ENCODE measurements at regions not wholly inside any gene's neighbourhood (a gene's known extent, or its start where the extent isn't known, plus 50 kb on each side); places are given as distances from the start of the nearest gene placed in this dataset.

DNA sequence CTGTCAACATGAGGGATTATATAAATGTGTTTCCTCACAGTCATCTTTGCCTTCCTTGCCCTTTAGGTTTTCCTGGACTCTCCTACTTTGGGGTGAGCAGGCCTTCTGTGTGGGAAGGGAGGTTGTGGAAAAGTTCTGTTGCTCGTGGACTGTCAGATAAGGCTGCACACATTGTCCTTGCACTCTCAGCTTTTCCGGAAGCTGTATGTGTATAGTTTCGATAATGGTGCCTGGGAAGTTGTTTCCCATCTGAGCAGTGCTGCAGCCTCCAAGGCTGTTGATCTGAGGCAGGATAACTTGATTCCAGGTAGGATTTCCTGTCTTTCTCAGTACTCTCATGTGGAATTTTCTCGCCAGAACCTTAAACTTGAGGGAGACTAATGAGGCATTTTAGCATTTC is 297.8 kb upstream of the AZI2 start:
- DNase-seq (ENCODE audit: low read depth) = no peak

DNA sequence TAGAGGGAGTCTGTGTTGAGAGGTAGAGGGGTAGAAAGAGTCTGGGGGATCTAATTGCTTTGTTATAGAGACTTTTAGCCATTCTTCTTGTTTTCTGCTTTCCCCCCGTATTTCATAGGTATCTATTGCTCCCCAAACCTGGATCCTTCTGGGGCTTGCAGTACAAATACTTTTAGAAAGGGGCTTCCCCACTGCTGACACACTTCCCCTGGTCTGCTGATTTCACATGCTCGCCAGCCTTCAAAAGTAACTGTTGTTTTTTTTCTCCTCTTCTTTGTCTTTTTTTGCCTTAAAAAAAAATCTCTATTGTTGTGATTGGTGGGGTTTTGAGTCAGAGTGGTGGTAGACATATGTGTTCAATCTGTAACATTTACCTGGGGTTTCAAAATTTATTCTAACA is 300.6 kb upstream of the AZI2 start:
- no peak for DNase-seq (ENCODE audit: low read depth)

DNA sequence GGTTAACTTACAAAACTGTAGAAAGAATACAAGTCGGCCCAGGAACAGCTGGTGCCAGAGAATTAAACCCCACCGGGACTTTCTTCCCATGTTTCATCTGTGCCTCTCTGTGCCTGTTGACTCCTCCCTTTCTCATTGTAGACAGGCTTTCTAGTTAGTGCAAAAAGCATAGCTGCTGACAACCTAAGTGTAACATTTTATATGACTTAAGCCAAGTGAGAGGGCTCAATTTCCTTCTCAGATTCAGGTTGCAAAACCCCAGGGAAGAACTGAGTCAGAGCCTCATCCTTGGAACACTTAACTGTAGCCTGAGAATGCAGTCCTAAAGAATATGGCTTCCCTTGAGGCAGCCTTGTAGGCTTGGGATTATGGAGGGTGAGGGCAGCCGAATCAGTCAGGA is 302.5 kb upstream of the AZI2 start:
- no peak for DNase-seq (ENCODE audit: low read depth)

DNA sequence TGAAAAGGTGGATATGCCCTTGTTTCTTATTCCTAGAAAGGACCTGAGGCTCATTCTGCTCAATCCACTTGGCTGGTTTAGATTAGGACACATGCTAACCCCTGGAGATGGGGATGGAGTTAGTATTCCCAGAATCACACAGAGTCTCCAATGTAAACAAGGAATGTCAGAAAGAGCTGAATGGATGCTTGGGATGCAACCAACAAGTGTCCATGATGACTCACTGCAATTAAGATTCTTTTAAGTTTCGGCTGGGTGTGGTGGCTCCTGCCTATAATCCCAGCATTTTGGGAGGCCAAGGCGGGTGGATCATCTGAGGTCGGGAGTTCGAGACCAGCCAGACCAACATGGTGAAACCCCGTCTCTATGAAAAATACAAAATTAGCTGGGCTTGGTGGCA is 315.5 kb upstream of the AZI2 start:
- no peak for DNase-seq (ENCODE audit: low read depth)

DNA sequence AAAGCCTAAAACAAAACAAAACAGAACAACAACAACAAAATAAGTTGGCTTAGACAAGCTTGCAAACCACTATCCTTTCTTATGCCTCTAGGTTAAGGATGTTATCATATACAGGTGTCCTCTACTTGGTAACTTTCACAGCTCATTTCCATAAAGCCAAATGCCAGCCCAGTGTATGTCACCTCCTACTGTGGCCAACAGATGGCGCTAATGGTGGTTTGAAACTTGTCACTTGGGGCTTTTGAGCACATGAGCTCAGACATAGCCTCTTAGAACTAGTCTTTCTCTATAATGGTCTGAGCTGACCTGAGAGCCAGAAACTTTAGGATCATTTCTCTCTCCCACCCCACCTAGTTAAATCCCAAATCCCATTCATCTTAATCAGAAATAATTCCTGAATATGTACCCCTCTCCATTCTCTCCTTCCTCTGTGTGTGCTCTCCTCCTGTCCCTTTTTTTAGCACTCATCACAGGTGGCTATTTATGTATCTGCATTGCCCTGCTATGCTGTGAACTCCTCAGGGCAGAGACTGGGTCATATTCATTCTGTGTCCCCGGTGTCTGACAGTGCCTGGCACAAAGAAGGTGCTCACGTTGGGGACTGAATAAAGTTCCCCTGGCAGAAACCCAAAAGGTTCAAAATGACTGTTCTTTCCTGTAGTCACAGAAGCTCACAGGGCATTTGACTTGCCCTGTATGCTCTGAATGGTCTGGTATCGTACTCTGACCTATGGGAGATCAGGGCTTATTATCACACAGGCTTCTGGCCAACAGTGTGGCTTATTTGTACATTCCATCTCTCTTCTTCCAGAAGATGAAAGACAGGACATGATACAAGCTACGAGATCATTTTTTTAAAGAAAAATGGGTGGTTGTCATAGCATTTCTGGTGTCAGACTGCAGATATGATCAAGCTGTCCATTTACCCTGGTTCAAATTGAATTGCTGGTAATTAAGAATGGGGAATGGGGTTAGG is 319.3 kb upstream of the AZI2 start:
- no peak for DNase-seq (ENCODE audit: low read depth)

DNA sequence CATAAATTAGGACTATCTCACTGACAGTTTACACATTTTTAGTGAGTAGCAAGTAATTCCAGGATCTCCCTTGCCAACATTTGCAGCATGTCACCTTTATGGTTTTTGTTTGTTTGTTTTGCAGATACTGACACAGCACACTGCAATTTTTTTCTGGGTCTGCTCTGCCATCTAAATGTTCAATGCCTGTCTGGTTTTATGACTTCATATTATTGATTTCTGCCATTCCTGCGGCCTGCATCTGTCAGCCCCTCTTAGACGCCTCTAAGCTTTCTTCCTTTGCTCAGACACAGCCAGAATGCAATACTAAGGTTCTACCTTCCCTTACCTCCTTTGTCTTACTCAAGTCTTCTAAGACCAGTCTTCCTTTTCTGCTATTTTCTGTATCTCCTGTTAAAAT is 321.2 kb upstream of the AZI2 start:
- no peak for DNase-seq (ENCODE audit: low read depth)

DNA sequence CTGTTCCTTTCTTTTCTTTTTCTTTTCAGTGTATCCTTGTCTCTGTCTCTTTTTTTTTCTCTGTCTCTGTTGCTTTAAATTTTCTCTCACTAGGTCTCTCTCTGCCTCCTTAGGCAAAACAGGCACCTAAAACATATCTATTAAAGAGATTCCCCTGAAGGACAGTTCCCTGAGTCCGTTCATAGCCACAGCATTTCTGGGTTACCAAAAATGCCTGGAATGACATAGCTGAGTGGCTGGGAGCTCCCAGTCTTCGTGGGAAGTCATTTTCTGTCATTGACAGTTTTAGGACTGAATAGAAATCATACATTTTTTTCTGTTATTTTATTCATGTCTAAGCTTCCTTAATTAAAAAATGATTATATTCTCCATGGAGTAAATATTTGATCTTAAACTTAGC is 323.8 kb upstream of the AZI2 start:
- DNase-seq (ENCODE audit: low read depth) = no peak

DNA sequence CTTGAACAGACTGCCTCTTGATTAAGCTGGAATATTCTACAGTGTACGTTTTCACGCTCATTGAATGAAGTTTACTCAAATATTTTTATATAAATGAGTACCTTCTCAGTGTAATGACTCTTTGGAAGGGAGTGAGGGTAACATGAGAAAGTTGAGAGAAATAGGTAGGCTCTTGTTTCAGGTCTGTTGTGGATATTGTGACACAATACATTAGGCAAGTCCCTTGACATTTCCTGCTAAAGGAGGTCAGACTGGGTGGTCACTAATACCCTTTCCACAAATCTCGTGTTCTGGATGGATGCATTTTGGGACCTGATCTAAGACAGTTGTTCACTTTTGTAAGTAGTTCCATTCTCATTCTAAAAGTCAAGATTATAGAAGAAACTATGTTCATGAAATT is 324.8 kb upstream of the AZI2 start:
- no peak for DNase-seq (ENCODE audit: low read depth)

DNA sequence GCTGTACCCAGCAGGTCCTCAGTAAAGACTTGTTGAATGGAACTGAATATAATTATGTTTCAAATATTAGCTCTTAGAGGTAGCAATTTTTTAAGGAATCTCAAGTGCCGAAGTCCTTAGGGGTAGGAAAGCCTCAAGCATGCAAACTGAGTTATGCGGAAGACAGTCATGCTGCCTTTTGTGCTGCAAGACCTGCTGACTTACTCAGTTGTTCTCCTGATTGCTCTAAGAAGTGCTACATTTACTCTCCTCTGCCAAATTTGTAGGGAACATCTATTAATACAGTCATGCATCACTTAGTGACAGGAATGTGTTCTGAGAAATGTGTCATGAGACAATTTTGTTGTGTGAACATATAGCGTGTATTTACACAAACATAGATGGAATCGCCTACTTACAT is 325.6 kb upstream of the AZI2 start:
- DNase-seq (ENCODE audit: low read depth) = no peak

DNA sequence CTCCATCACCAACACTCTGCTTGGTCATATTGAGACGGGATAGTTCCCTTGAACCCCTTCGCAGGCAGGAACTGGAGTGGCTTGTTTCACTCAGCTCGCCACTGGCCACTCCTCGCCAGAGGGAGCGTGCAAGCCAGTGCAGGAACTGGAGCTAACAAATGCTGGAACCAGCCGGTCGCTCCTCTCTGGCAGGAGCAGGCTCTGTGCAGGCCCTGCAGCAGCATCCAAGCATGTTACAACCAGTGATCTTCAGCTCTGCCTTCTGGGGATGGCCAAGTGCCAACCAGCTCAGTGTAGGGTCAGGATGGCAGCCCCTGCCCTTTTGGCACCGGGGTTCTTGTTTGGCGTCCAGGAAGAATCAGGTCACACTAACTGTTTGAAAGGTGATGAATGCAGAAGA is 329.0 kb upstream of the AZI2 start:
- no peak for DNase-seq (ENCODE audit: low read depth)

DNA sequence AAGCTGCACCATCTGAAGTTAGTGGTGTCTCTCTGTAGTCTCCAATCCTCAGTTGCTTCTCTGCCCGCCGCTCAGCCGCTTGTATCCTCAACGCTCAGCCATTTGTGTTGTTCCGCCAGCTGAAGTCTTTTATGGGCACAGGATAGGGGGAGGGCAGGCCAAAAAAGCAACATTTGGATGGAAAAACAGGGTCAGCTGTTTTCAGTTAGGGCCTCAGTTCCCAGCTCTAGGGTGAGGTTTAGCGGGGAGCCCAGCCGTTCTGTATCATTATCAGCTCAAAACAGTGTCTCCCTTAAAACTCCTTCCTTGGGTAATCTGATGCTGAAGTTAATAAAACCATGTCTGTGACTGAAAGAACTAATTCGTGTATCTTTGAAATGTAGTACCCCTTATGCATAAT is 329.5 kb upstream of the AZI2 start:
- DNase-seq (ENCODE audit: low read depth) = no peak

DNA sequence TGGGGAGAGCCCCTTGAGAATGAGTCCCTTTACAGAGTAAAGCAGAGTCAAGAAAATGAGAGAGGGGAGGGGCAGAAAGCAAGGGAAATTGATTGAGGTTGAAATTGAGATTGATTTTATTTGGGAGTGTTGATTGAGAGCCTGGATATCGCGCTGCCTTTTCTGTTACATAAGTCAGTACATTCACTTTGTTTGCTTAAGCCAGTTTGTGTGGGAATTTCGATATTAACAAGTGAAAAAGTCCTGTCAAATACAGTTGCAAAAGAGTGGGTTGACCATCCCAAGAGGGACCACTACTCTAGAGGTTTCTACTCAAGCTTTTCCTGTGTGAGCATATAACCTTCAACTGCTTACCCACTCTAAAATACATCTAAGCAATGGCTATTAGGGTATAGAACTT is 331.4 kb upstream of the AZI2 start:
- DNase-seq (ENCODE audit: low read depth) = no peak

DNA sequence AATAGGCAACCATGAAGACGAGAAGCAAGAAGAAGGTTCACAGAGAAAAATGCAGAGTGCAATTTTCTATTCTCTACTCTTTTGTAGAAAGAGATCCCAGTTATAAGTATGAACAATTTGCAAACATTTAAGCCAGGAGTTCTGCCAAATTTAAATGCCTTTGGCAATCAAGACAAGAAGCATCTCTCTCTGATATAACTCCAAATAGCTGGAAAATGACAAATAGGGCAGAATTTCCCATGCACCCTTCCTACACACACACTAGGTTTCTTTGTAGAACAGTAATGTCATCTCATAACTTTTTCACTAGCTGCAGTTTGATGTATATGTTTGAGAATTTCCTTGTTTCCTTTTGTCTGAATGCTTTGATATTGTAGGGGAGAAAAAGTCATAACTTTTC is 333.5 kb upstream of the AZI2 start:
- DNase-seq (ENCODE audit: low read depth) = no peak

DNA sequence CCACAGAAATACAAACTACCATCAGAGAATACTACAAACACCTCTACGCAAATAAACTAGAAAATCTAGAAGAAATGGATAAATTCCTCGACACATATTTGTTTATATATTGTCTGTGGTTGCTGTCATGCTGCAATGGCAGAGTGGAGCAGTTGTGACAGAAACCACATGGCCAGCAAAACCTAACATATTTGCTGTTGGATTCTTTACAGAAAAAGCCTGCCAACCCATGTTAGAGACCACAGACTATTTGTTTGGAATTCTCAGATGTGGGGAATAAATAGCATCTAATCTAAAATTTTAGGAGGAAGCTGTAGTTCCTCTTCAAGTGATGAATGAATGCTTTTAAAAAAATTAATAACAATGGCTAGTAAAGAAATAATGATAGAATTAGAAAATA is 341.6 kb upstream of the AZI2 start:
- DNase-seq (ENCODE audit: low read depth) = no peak

DNA sequence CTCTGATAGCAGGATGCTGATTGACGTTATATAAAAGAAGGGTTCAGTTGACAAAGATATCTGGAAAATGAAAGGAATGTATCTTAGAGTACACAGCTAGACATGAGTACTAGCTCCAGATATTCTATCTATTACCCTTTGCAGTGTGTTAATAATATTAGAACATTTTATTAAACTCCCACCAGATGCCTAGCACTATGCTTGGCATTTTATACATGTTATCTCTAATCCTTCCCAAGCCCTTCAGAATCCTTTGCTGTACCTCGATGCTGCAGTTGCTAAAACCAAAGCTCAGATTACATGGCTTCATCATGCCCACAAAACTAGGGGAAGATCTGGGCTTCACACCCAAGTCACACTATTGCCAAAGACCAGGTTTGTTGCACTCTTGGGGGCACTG is 350.1 kb upstream of the AZI2 start:
- DNase-seq (ENCODE audit: low read depth) = no peak

DNA sequence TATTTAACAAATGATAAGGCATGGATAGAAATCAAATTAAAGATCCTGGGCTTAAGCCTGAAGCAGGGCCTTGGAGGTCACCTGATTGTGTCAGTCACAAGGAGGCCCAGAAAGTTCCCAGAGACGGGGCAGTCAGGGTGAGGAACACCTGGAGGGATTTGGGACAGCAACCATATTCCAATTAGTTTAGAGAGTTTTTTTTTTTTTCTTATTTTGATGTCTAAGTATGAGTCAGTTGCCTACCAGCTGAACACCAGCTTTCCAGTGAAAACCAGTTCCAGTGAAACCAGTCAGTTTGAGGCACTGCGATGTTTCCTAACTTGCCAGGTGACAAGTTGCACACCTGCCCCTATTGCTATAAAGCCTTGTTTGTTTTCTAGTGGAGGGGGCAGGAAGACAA is 350.7 kb upstream of the AZI2 start:
- DNase-seq (ENCODE audit: low read depth) = no peak

DNA sequence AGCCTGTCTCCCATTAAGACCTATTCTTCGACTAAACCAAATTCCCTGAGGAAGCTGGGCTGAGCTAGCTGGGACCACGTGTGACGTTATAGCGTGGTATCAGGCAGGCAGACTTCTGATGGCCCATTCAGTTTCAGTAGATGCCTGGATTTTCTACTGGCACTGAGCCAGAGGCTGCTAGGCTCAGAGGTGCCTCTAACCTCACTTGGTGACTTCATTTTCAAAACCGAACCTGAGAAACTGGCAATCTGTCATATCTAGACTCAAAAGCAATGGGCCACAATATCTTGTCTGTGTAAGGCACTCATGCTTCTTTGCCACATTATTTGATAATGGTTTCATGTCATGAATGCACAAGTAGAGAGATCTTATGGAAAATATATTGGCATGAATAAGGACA is 352.1 kb upstream of the AZI2 start:
- DNase-seq (ENCODE audit: low read depth) = no peak

DNA sequence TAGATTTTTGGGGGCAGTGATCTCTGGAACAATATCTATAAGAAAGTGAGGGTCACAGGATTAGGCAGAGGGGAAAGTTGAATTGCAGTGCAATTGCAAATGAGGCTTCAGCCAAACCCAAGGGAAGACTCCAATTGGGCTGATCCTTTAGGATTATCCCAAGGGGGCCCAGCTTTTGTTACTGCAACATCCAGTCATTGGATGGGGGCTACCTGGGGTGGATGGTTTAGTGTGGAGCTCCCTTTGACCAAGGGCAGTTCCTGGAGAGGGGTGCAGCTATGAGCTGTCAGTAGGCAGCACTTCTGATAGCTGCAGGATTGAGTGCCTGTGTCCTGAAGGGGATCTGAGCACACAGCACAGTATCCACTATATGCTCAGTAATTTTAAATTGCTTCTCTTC is 355.2 kb upstream of the AZI2 start:
- no peak for DNase-seq (ENCODE audit: low read depth)

DNA sequence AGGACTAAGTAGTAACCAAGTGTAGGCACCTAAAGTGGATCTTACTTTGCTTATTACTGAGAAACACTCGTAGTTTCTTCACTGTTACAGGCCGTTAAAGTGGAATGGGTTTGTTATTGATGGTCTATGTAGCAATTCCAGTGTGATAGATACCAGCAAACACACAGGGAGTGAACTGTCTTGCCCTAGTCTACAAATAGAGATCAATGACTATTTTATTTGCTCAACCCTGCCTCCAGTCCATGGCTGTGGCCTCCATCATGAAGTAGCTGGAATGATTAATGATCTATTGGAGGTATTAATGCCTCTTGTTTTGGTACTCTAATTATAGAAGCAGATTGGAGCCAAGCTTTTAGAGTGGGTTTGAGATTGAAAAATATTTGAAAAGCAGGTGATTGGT is 362.7 kb upstream of the AZI2 start:
- no peak for DNase-seq (ENCODE audit: low read depth)

DNA sequence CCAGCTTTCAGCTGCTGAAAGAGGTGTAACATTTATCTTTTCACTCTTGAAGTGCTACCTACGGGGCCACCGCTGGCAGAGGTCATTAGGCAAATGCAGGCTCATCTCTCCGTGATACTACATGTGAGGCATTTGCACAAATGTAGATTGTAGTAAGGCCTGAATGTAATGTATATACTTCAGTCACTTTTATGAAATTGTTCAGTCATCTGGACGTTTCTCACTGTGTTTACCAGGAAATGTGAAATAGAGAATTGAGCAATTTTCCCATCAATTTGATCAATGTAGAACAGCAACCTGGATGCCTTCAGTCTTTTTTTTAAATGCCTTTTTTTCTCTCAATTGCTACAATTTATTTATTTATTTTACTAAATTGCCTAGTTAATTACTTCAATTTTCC is 368.3 kb upstream of the AZI2 start:
- DNase-seq (ENCODE audit: low read depth) = no peak

DNA sequence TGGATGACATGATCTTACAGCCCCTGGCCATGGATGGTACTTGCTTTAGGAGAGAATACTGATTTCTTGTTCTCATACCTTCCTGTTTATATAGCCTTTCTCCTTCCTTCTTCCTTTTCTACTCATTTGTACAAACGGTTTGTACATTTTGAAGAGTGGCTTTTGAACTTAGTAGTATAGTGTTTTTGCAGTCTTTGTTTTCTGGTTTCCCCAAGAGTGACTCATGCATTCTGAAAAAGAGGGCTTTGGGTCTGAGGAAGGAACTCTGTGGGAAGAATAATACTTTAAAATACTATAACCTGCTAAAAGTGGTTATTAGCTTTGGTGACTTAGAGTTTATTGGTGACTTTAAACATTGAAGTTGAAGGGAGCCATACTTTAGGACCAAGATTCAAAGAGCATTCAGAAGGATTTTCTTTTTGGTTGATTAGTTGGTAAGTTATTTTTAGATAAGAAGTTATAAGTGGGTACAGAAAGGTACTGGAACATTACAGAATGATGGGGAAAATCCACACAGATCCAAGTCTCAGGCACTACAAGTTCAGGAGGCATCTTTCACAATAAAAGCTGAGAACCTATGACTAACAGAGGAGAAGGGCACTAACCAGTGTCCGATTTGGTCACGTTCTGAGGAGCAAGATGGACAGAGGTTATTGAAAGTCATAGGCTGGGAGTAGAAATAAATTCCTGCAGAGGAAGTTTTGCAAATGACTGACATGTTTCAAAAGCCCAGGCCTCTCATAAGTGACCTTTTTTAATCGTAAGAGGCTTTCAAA is 369.6 kb upstream of the AZI2 start:
- no peak for DNase-seq (ENCODE audit: low read depth)

DNA sequence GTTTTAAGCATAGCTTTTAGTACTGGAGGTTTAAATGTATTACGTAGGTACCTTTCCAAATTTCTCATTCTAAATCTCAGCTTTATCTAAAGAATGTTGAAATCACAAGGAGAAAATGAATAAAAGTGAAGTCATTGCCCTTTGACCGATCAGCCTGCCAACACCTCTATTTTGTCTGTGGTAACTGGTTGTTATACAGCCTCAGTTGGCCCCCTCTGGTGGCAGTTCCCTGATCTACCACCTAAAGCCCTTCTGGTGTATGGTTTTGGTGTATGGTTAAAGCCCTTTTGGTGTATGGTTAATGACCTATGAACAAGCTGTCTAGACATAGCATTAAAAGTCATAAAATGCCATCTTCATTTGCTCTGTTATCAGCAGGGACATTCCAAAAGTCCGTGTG is 378.2 kb upstream of the AZI2 start:
- no peak for DNase-seq (ENCODE audit: low read depth)

DNA sequence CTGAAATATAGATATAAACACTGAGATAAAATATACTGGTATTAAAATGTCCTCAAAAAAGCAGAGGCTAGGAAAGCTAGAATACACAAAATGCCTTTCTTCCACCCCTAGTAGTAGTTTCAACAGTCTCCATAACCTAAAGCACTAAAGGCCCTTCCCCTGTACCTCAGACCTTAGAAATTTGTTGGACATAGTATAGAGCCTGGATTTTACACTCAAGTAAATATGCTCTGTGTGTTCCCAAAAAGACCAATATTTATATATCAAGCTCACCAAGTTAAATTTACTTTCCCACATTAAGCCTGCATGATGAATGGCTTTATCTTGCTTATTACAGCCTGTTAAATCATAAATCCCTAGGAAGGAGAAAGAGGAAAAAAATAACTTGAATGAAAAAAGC is 378.7 kb upstream of the AZI2 start:
- no peak for DNase-seq (ENCODE audit: low read depth)

DNA sequence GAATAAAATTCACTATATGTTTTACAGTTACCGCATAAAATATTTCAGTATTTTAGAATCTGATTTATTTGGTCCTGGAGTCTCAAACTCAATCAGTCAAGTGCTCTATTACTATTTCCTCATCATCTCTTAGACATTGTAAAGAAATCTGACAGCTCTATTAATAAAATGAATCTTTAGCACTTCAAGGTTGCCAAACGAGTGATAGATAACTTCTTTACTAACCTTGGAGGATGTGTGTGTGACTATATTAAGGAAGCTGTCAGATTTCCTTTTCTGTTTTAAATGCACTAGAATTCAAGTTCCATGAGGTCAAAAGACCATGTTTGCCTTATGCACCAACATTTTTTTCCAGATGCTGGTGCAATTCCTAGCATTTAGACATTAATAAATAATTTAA is 389.8 kb upstream of the AZI2 start:
- DNase-seq (ENCODE audit: low read depth) = no peak
